Stimulated activated CD8-positive, alpha-beta memory T cell treated with anti-CD3 and anti-CD28 coated beads, Interleukin-7, amount 100 ng/mL, for 4 hours (primary cell): ENCODE measurements at regions not wholly inside any gene's neighbourhood (a gene's known extent, or its start where the extent isn't known, plus 50 kb on each side); places are given as distances from the start of the nearest gene placed in this dataset.
"Not testable (repeated sequence)": the region's sequence is repeated elsewhere in the genome, so short reads cannot be mapped to it uniquely, and the experiment has no call there.

ENCODE experiments used
- DNase-seq, 2 donors: peaks; one replicate each; pipeline ENCODE4 v3.0.0-alpha.2; 2020; ENCODE audit warnings: low read depth in 2 of 2

- DNase-seq = not testable (repeated sequence)
These were observed 441.9 kb downstream of the TOX3 start for GRCh38 chr16:52104993-52105392.

DNA sequence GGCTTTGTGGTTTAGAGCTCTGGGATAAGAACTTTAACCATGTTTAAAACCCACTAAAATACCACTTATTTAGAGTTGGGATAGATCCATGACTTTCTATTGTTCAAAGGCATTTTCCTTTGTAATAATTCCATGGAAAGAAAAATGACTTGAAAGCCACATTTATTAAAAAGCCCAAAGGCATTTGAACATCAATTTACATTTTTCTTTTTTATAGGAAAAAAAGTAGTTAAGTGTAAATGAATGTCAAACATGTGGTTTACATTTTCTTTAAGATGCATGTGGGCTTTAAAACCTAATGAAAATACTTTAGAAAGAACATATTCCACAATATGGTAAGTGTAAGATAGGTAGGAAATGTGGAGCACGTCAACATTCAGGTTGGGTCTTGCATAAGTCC lies 443.2 kb downstream of the TOX3 start:
- DNase-seq = no peak

DNA sequence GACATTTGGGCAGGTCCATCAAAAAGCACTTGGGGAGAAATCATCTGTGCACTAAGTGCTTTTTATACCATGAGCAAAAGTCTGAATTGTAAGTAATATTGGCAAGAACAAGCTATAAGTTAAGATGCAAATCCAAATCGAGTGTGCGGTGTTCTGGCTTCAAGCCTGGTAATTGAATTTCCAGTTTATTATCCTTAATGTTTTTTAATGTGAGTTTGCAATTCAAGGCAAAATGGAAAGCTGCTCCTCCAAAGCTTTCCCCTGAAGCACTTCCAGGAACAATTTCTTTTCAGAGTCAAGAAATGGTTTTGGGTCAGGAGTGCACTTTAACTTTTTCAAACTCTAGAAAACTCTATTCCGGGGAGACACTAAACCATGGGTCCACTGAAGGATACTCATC lies 445.7 kb downstream of the TOX3 start:
- DNase-seq = no peak

DNA sequence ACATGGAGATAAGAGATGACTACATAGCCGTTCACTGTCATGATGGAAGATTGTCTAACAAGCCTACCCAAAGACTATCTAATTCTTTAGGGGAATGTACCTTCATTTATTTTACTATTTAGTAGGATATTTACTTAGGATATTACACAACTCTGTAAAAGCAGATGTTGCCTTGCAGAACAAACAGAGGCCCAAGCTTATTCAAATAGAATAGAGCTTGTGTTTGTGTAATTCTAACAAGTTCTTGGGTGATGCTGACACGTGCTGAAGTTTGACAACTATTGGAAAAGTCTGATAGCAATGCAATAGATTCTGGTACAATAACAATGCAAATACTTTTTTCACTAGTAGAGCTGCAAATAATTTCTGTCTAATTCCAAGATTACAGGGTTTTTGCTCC lies 447.6 kb downstream of the TOX3 start:
- no peak for DNase-seq

GRCh38 chr16:52095471-52095870 lies 451.5 kb downstream of the TOX3 start:
- no peak for DNase-seq

- DNase-seq = no peak
These were observed 454.8 kb downstream of the TOX3 start for GRCh38 chr16:52092126-52092525.

DNA sequence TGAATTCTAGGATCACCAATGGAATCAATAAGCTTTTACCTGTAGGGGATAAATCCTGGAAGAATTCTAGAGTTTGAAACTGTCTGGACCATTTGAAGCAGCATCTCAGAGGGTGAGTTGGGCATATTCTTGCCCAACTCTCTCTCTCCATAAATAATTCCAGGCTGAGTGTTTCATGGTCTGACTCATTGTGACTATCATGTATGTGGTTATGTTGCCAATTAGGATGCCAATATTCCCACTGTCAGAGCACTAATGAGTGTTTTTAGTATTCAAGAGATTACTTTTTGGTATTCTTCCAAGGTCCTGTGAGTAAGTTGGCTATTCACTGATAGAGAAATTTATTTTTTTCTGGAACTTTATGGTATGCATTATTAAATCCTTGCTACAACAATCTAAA lies 456.9 kb downstream of the TOX3 start:
- DNase-seq = no peak

- DNase-seq = no peak
These were observed 457.5 kb downstream of the TOX3 start for GRCh38 chr16:52089476-52089875.

- no peak for DNase-seq
These were observed 460.0 kb downstream of the TOX3 start for GRCh38 chr16:52086901-52087300.

DNA sequence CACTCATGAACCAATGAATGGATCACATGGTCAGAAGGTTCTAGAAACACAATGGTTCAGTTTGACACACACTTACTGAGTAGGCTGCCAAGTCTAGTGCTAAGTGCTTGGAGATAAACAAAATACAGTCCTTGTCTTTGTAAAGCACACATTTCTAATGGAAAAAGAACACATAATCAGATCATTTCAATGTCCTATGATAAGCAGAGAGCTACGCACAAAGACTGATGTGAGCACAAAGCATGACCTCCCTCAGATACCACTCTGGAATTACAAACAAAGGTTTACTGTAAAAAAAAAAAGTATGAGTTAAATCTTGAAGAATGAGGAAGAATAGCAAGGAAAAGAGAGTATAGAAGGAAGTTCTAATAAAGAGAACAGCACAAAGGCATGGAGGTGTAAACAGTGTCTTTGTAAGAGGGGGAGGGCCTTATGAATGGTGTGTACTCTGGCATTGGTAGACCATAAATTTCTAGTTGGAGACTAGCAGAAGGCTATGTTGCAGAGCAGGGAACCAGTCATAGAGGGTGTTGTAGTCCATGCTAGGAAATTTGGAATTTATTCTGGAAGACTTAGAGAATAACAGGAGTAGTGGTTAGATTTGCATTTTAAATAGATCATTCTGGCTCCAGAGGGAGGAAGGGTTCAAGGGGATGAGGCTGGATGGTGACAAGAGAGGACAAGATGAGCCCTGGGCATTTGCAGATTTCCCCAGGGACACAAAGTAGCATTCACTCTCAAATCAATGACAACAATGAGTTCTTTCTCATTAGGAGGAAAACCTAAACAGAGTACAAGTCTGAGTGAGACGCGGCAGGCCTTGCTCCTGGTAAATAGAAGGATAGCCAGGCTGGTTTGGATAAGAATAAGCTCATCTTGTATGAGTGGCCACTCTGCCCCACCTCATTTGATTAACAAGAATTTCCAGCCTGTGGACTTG lies 468.0 kb downstream of the TOX3 start:
- no peak for DNase-seq

DNA sequence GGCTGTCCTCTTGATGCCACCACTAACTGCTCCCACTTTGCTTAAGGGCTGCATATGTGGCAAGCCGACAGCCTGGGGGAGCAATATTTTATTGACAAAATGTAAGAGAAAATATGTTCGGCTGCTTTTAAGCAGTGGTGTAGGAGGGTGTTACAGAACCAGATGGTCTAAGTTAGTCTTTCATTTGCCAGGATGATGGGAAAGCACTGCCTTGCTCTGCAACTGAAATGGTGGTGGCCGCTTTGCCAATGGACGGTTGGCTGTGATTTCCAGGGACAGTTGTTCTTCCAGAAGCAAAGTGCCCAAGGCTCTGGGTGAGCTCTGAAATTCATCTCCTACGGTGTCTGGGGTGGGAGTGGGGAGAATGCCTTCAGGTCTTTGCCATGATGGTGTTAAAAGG lies 469.3 kb downstream of the TOX3 start:
- no peak for DNase-seq

GRCh38 chr16:52076801-52077201 lies 470.1 kb downstream of the TOX3 start:
- no peak for DNase-seq

GRCh38 chr16:52076332-52076731 lies 470.6 kb downstream of the TOX3 start:
- DNase-seq = no peak

DNA sequence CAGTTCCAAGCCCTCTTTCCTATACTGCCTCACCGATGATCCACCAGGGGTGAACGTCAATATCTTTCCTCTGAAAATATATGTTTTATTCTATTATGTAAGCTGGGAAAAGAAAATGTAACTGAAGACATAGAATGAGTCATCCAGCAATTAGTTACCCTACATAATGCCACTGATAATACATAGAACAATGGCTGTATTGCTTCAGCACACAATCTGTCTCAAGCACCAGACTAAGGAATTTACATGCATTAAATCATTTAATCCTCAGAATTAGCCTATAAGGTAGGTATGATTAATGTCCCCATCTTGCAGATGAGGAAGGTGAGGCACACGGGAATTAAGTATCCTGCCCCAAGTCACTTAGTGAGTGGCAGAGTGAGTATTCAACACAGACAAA lies 472.8 kb downstream of the TOX3 start:
- DNase-seq = no peak

DNA sequence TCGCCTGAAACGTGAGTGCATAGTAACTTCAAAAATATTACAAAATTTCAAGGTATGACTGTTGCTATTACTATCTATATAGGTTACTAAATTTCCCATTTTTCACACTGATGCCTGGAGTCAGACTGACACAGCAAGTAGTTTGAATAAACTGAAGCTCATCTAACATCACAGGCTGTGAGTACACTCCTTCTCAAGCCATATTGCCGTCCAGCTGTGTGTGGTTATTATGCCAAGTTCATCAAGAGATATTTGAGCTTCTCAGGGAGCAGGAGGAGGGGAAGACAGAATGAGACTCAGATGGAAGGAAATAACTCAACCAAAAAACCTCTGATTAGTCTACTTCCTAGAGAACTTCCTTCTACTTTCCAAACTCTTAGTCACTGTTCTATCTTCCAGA lies 473.9 kb downstream of the TOX3 start:
- no peak for DNase-seq

- no peak for DNase-seq
These were observed 475.8 kb downstream of the TOX3 start for GRCh38 chr16:52071101-52071500.

DNA sequence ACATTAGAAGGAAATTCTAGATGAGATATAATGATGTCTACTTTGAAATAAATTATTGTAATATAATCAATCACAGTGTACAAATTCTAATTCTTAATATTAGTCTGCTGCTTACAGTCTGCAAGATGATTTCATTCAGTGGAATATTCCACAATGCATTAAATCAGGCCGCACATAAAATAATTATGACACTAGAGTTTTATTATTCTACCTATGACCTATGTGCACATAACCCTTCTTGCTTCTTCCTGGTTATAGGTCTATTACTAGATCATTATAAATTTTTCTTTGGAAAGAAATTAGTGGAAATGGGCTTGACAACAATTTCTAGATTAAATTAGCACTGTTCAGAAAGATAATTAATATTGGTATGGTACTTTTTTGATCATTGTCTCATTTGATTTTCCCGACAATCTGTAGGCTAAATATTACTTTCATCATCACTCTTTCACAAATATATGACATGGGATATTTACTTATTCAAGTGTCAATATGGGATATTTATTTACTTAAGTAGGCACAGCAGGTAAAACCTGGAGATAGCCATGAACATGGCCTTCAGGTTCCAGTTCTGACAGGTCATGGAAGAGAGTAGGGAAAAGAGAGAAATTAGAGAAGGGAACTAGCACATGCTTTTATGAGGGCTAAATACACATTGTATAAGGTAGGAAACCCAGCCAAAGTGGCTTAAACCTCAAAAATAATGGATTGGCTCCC lies 476.4 kb downstream of the TOX3 start:
- DNase-seq = no peak

GRCh38 chr16:52069866-52070265 lies 477.1 kb downstream of the TOX3 start:
- no peak for DNase-seq

DNA sequence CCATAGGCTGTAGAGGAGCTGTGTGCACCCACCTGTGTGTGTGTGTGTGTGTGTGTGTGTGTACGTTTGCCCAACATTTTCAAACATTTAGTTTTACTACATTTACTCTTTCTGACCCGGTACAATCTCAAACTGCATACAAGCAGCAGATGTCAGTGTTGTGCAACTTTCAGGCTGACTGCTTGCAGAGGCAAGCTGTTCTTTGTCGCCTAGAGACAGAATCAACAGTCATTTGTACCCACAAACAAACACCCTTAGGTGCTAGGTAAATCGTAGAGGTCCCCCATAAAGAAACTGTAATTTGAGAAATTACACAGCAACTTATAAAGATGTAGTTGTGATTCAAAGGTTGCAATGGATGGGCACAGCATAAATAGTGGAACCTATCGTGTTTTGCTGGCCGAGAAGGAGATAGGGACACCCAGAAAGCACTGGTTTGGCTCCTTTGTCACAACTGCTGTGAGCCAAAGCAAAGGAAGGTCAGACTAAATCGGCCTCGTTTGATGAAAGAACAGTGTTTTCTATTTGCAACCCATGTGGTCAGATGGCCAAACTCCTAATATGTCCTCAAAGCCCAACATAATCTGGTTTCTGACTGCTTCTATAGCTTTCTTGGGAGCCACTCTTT lies 478.4 kb downstream of the TOX3 start:
- no peak for DNase-seq

- DNase-seq = no peak
These were observed 480.0 kb downstream of the TOX3 start for GRCh38 chr16:52066962-52067361.

DNA sequence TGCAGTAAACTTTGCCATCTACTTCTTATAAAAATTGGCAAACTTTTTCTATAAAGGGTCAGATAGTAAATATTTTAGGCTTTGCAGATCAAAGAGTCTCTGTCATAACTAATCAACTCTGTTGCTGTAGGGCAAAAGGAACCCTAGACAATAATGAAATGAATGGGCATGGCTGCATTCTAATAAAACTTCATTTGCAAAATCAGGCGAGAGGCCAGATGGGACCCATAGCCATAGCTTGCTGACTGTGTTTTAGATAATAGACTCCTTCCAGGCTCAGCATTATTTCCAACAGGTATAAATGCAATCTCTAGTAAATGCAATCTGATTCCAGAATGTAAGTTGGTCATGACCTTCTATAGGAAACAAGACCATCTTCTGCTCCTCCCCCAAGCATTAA lies 490.7 kb downstream of the TOX3 start:
- DNase-seq = no peak

- DNase-seq = no peak
These were observed 491.6 kb downstream of the TOX3 start for GRCh38 chr16:52055381-52055780.

- DNase-seq = no peak
These were observed 492.6 kb downstream of the TOX3 start for GRCh38 chr16:52054326-52054725.
